HUES48 (cell line): ENCODE measurements at regions not wholly inside any gene's neighbourhood (a gene's known extent, or its start where the extent isn't known, plus 50 kb on each side); places are given as distances from the start of the nearest gene placed in this dataset.

Experiments used
- H3K27ac ChIP-seq: one replicate; pipeline ENCODE4 v1.7.0; 2013; ENCODE audit warnings: low read depth, low read length, inconsistent platforms
- H3K27me3 ChIP-seq: 2 replicates; pipeline ENCODE4 v1.6.1; 2013; ENCODE audit warnings: mild to moderate bottlenecking, low read length; ENCODE audit not compliant: control insufficient read depth, insufficient read depth
- H3K36me3 ChIP-seq: 2 replicates; pipeline ENCODE4 v1.6.1; 2013; ENCODE audit warnings: low read length; ENCODE audit not compliant: control insufficient read depth, insufficient read depth
- H3K4me1 ChIP-seq: 2 replicates; pipeline ENCODE4 v1.6.1; 2013; ENCODE audit warnings: mild to moderate bottlenecking, low read length; ENCODE audit not compliant: control insufficient read depth, insufficient read depth
- H3K4me3 ChIP-seq: 2 replicates; pipeline ENCODE4 v1.5.1; 2013; ENCODE audit warnings: mild to moderate bottlenecking, low read depth, low read length
- H3K9ac ChIP-seq: 2 replicates; pipeline ENCODE4 v1.6.1; 2013; ENCODE audit warnings: mild to moderate bottlenecking, low read depth, low read length, moderate library complexity
- H3K9me3 ChIP-seq: 2 replicates; pipeline ENCODE4 v1.6.1; 2013; ENCODE audit warnings: low read length; ENCODE audit not compliant: control insufficient read depth, insufficient read depth

DNA sequence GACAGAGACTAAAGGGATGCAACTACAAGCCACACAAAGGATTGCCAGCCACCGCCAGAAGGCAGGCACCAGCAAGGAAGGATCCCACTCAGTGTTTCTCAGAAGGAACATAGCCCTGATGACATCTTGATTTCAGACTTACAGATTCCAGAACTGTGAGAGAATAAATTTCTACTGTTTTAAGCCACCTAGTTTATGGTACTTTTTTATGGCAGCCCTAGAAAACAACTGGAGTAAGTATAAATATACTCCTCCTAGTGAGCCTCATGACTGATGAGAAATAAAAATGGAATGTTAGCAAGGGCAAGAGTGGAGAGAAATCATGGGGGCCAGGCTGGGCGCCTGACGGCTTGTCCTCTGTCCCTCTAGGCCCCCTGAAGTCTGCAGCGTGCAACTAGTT lies 307.3 kb downstream of the PIK3R1 start:
- Histone ChIP-seq H3K4me1 (no peaks in the 10 kb centered on the region), H3K27me3 (no peaks in the 10 kb centered on the region), H3K9me3 (no peaks in the 10 kb centered on the region; the same call in 1 of the 2 replicates), H3K36me3 (no peaks in the 10 kb centered on the region), H3K27ac (no peak overlapping the region), H3K9ac (no peak overlapping the region), H3K4me3 (no peak overlapping the region)

DNA sequence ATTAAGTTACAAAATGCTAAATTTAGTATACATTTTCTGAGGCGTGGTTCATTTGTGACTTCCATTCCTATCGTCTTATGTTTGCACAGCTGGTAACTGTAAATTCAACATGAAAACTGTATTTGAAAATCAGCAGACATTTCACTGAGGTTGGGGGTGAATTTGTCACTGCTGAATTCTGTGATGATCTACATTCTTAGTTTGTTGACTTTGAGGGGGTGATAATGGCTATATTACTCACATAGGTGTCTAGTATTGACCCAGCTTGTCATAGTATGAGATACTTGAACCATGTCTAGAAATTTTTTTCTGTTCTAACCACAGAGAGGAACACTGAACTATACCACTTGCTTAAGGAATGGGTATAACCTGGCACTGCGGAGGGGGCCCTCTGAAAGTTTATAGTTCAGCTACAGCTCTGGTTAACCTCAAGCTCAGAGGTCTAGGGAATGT lies 313.3 kb downstream of the PIK3R1 start:
- H3K27me3 ChIP-seq = no peaks in the 10 kb centered on the region
- H3K27ac ChIP-seq = no peak overlapping the region
- H3K36me3 ChIP-seq = no peaks in the 10 kb centered on the region
- H3K4me1 ChIP-seq = peaks cover 7% of the 10 kb centered on the region
- no peak overlapping the region for H3K9ac ChIP-seq
- H3K9me3 ChIP-seq = peaks cover 7% of the 10 kb centered on the region
- H3K4me3 ChIP-seq = no peak overlapping the region

DNA sequence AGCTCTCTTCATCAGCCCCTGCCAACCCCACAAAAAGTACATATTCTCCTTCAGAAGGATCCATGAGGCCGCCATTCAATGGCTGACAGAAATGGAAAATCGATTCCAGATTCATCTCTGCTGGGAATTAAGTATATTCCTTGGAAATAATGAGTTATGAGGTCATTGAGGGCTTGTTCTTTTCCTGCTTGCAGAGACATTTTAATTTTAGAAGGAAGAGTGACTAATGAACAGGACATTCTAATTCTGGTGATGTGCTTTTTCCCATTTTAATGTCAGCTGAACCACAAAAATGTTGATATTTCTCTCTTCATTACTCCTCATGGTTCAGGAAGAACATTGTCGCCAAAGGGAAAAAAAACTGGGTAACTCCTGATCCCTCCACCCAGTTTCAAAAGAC lies 314.0 kb downstream of the PIK3R1 start:
- Histone ChIP-seq H3K4me3 (no peak overlapping the region), H3K9me3 (peaks cover 7% of the 10 kb centered on the region), H3K4me1 (peaks cover 12% of the 10 kb centered on the region), H3K27ac (no peak overlapping the region), H3K27me3 (no peaks in the 10 kb centered on the region), H3K36me3 (no peaks in the 10 kb centered on the region), H3K9ac (no peak overlapping the region)

DNA sequence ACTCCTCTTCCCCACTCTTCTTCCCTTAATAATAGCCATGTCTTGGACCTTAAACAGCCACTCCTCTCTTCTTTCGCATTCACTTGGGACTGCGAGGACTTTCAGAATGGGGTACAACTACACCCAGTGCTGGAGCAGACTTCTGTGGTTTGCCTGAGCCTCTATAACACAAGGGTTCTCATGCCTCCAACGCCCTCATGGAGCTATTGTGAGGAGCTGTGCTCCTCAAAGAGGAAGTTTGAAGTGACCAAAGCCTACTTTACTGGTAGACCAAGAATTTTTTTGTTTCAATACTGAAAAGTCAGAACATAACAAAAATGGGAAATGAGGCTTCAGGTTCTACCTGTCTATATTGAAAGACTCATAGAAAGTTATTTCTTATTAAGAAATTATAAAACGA lies 316.4 kb downstream of the PIK3R1 start:
- H3K36me3 ChIP-seq = no peaks in the 10 kb centered on the region

DNA sequence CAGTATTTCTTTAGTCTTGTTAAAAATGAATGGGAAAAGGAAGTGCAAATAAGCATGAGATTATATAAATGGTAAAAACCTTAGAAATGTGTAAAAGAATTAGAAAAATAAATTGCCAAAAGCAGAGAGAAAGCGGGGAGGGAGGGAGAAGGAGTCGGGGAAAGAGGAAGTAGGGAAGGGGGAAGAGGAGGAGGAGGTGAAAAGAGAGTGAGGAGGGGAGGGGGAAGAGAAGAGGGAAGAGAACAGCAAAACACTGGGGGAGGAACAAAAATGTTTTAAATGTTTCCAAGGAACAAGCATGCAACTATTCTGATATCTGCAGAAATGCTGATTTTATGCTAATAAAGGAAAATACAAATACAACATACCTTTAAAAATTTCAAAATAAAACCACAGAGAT lies 317.5 kb downstream of the PIK3R1 start:
- H3K4me3 ChIP-seq = no peak overlapping the region
- no peaks in the 10 kb centered on the region for H3K36me3 ChIP-seq
- H3K9ac ChIP-seq = no peak overlapping the region
- H3K4me1 ChIP-seq = peaks cover 29% of the 10 kb centered on the region
- H3K27ac ChIP-seq = no peak overlapping the region
- H3K27me3 ChIP-seq = no peaks in the 10 kb centered on the region
- H3K9me3 ChIP-seq = peaks cover 6% of the 10 kb centered on the region; the same call in 1 of the 2 replicates

More for the DNA sequence above, 316.4 kb downstream of the PIK3R1 start:
- peaks cover 7% of the 10 kb centered on the region; the same call in 1 of the 2 replicates for H3K9me3 ChIP-seq
- no peak overlapping the region for H3K9ac ChIP-seq
- peaks cover 29% of the 10 kb centered on the region for H3K4me1 ChIP-seq
- H3K27ac ChIP-seq = no peak overlapping the region
- H3K4me3 ChIP-seq = no peak overlapping the region
- H3K27me3 ChIP-seq = no peaks in the 10 kb centered on the region

DNA sequence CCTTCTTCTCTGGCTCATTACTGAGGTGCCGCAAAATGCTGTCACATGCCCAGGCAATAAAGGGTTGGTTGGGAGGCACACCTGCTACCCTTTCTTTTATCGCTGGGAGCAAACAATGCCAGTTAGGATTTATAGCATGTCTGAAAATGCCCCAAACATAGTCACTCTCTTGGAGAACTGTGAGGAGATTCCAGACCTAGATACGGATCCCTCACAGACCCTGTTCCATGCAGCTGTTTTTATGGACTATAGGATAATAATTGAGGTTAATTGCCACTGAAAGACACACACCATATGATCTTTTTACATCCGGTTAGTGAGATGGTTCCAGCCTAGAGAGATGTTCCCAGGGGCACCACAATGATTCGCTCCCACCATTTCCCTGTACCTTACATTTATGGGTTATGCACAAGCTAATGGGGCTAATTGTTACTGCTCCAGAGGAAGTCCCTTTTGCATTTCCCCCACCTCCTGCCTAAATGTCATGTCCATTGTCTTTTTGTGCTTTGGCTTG lies 318.1 kb downstream of the PIK3R1 start:
- Histone ChIP-seq H3K4me1 (peaks cover 29% of the 10 kb centered on the region), H3K27ac (peak overlapping the region; percentile 66), H3K36me3 (no peaks in the 10 kb centered on the region), H3K9me3 (peaks cover under 1% of the 10 kb centered on the region; the same call in 1 of the 2 replicates), H3K4me3 (no peak overlapping the region), H3K9ac (no peak overlapping the region), H3K27me3 (no peaks in the 10 kb centered on the region)

DNA sequence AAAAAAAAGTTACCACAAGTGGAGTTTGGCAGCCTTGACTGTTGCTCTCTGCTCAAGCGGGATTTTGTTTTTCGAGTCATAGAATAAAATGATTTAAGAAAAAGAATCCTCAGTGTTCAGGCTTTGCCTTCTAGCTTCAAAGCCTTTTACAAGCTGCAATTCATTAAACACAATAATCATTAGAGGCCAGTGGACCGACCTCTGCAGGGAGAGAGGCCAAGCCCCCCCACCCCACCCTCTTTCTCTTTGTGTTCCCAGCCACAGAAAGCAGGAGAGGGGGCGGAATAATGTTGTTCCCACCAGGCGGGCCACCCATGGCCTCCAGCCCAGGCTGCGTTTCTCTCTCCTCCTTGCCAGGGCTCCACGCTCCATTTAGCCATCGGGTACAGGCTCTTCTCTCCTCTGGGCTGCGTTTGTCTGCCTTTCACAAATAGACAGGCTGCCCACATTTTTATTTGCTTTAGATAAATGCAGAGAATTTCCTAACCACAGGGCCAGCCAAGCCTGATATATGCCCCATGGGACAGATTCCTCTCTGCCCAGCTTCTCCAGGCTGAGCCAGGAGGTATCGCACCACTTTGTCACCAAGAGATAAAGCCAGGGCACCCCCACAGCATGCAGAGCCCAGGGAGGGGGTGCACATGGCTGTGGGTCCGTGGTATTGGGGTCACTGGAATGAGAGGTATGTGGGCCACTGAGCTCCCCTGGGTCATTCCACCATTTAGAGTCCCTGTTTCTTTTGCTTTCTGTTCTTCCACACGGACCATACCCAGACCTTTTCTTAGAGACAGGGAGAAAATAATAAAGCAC lies 318.8 kb downstream of the PIK3R1 start:
- H3K9ac ChIP-seq = no peak overlapping the region
- H3K9me3 ChIP-seq = no peaks in the 10 kb centered on the region
- H3K4me3 ChIP-seq = no peak overlapping the region

DNA sequence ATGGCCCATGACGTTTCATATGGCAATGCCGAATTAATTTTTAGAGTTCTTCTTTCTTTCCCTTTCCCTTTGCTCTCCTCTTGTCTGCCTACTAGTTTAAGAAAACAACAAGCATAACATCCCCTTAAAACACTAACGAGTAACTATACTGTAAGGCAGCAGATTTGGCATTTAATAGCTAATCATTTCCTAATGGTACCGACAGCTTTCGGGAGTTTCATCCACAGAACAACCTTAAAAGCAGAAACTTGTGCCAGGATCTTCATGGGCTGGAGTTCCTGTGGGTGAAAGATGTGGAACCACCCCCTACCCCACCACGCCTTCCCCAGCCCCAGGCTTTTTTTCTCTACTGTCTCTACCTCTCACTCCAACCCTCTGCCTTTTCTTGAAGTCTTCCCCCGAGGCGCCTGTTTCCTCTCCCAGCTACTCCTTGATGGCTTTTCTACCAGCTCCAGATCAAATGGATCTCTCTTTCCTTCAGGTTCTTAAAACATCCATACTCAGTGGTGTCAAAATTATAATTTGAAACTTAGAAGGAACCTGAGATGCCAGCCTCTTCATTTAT lies 319.5 kb downstream of the PIK3R1 start:
- no peak overlapping the region for H3K9ac ChIP-seq
- H3K36me3 ChIP-seq = no peaks in the 10 kb centered on the region
- H3K9me3 ChIP-seq = no peaks in the 10 kb centered on the region
- H3K4me1 ChIP-seq = peaks cover 29% of the 10 kb centered on the region
- H3K27ac ChIP-seq = no peak overlapping the region
- H3K4me3 ChIP-seq = no peak overlapping the region
- H3K27me3 ChIP-seq = no peaks in the 10 kb centered on the region

More for the DNA sequence above, 318.8 kb downstream of the PIK3R1 start:
- Histone ChIP-seq H3K4me1 (peaks cover 29% of the 10 kb centered on the region), H3K27ac (peak overlapping the region; percentile 66), H3K36me3 (no peaks in the 10 kb centered on the region), H3K27me3 (no peaks in the 10 kb centered on the region)

DNA sequence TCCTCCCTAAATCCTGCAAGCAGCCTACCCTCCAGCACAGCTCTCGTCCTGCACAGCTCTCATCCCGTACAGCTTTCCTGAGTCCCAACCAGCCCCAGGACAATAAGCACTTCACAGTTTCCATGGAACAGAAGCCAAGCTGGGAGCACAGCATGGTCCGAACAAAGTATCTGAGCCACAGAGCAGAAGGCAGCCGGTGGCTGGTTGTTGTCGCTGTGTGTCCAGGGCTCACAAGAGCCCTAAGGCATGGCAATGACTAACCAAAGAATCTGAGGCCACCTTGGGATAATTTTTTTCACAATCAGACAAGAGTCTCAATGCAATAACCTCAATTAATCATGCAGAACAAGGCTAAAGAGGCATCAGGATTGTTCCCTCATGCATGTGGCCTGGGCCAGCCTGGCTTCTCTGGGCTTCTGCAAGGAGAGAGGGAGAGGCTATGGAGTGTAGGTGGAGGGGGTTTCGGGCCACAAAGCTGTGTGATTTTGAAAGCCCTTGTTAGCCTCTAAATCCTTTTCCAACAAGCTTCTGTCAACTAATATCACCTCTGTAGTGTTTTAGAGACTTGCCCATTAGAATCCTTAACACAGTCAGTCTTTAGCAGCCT lies 323.4 kb downstream of the PIK3R1 start:
- Histone ChIP-seq H3K27me3 (no peaks in the 10 kb centered on the region), H3K9me3 (no peaks in the 10 kb centered on the region), H3K4me1 (peaks cover 33% of the 10 kb centered on the region), H3K4me3 (no peak overlapping the region), H3K36me3 (no peaks in the 10 kb centered on the region), H3K27ac (no peak overlapping the region), H3K9ac (no peak overlapping the region)

DNA sequence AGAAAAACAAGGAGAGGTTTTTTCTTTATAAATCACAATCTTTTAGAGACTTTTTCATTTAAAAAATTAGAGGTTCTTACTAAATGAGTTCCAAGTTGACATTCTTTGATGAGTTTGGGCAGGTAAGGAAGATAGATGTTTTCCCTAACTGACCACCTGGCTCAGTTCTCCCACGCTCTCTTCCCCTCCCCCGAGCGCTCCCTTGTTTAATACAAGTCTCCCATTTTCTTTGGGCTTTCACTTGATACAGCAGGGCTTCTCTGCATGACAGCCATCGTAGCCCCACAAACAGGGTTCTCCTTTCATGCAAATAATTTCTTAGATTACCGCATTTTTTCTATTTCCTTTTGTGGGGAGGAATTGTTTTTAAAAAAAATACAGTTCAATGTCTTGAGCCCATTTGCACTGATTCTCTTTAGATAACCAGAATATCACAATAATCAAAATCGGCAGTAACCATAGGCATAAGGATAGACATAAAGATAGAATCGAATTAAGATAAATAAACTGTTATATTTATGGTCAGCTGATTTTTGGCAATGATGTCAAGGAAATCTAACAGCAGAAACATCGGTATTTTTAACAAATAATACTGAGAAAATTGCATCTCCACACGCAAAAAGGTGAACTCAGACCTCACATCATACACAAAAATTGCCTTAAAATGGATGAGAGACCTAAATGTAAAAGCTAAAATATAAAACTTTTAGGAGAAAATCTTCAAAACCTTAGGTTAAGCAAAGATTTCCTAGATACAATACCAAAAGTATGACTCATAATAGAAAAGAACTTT lies 325.4 kb downstream of the PIK3R1 start:
- Histone ChIP-seq H3K4me1 (peaks cover 14% of the 10 kb centered on the region), H3K4me3 (no peak overlapping the region), H3K36me3 (no peaks in the 10 kb centered on the region), H3K27ac (no peak overlapping the region), H3K9me3 (no peaks in the 10 kb centered on the region), H3K27me3 (no peaks in the 10 kb centered on the region), H3K9ac (no peak overlapping the region)
